Heart left ventricle (tissue), 16 donors: ENCODE measurements at regions not wholly inside any gene's neighbourhood (a gene's known extent, or its start where the extent isn't known, plus 50 kb on each side); places are given as distances from the start of the nearest gene placed in this dataset.
"Not testable (repeated sequence)": the region's sequence is repeated elsewhere in the genome, so short reads cannot be mapped to it uniquely, and the experiment has no call there.

Experiments
- ATAC-seq, 4 donors: fragments of 200-7000 bp; cut with Tn5 transposase; one replicate each; pipeline ENCODE4 v1.9.1; 2020 to 2022; ENCODE audit warnings: moderate library complexity in 4 of 4, mild to moderate bottlenecking in 3 of 4, moderate number of reproducible peaks in 1 of 4
- DNase-seq, 5 donors: peaks; one replicate each; pipeline ENCODE4 v3.0.0-alpha.2; 2020
- H3K27ac ChIP-seq, 12 donors: fragments of 200-600 bp; sonication (generic) in 4 of 12; one replicate each; pipeline versions ENCODE4 v1.5.0 to v1.8.0; 2016 to 2022; ENCODE audit warnings: mild to moderate bottlenecking in 2 of 12
- H3K27me3 ChIP-seq, 9 donors: fragments of 200-600 bp; sonication (generic) in 2 of 9; one replicate each; pipeline versions ENCODE4 v1.5.1 to v1.8.0; 2016 to 2022; ENCODE audit warnings: mild to moderate bottlenecking in 3 of 9
- H3K36me3 ChIP-seq, 9 donors: fragments of 200-600 bp; sonication (generic) in 2 of 9; one replicate each; pipeline versions ENCODE4 v1.5.0 to v1.8.0; 2018 to 2022; ENCODE audit warnings: mild to moderate bottlenecking in 2 of 9
- H3K4me1 ChIP-seq, 12 donors: fragments of 200-600 bp; sonication (generic) in 4 of 12; one replicate each; pipeline versions ENCODE4 v1.5.0 to v1.8.0; 2016 to 2022; ENCODE audit warnings: mild to moderate bottlenecking in 3 of 12
- H3K4me3 ChIP-seq, 12 donors: fragments of 200-600 bp; sonication (generic) in 4 of 12; one replicate each; pipeline versions ENCODE4 v1.5.0 to v1.8.0; 2017 to 2022; ENCODE audit warnings: mild to moderate bottlenecking in 9 of 12, moderate library complexity in 4 of 12
- H3K9me3 ChIP-seq, 12 donors: fragments of 200-600 bp; sonication (generic) in 4 of 12; one replicate each; pipeline versions ENCODE4 v1.5.0 to v1.8.0; 2016 to 2022; ENCODE audit warnings: mild to moderate bottlenecking in 1 of 12
- POLR2A ChIP-seq, 2 donors: fragments of 450-650 bp; IDR thresholded peaks; one replicate each; pipeline ENCODE4 v1.6.1; 2017; ENCODE audit warnings: antibody characterized with exemption in 2 of 2, mild to moderate bottlenecking in 2 of 2, moderate library complexity in 2 of 2
- WGBS, 4 donors: extraction: QIAGEN DNeasy Blood & Tissue Kit in 2 of 4; methylation state at CpG; one replicate each; pipeline versions ENCODE4 v1.1.5 to v1.1.7; 2013 to 2018; 5-methylcytosine and 5-hydroxymethylcytosine counted together
- intact Hi-C, 10 donors: fragments of 100-400 bp; cut with DNase I; formaldehyde crosslinking; loops; one replicate each; pipeline versions ENCODE4 v1.11.1 to v1.14.2; 2022
- TF ChIP-seq, protein P1 (sequence below), 12 donors: fragments of 200-600 bp; sonication (generic) in 4 of 12; IDR thresholded peaks; one replicate each; pipeline versions ENCODE4 v1.5.0 to v1.8.0; 2018 to 2022; ENCODE audit warnings: antibody characterized with exemption in 12 of 12, mild to moderate bottlenecking in 5 of 12
- donor health status: ischemic (EF 13 %, LVEDD 7.1; RV severe dilation, severe dysfunction).
- donor health status: healthy with polysubstance abuse.
- donor health status: DM: no; HTN: yes; CAD: no.
- donor health status: DM: no; HTN: no; CAD: no.
- donor health status: ischemic (EF 25% LVEDD 6.9; RV normal size, moderate dysfunction).
- donor health status: ischemic (EF 25% LVEDD 5.7; RV mildly dilated, moderate dysfunction).
- donor health status: healthy.
- donor health status: DM: yes; HTN: yes; CAD: no.
- donor health status: ischemic (EF 35%, LVEDD 5.7; RV mildly dilated, moderate dysfunction).
- donor health status: nonischemic (EF 11% LVEDD 7.7; RV severe dilation, severe dysfunction).
- donor health status: DM: yes; HTN: yes; CAD: no.
- donor health status: PGD.
- donor health status: ischemic (EF 29% LVEDD 5.4; RV normal size, mild dysfunction).
- donor health status: nonischemic (EF 23%, LVEDD 6.1; RV moderate dilation, normal function).

GRCh38 chrX:33969105-33969504 is 163.0 kb downstream of the FAM47A start:
- Histone ChIP-seq H3K36me3 (no peaks in the 10 kb centered on the region), H3K9me3 (no peaks in the 10 kb centered on the region), H3K27ac (no peak overlapping the region), H3K27me3 (no peaks in the 10 kb centered on the region), H3K4me3 (no peak overlapping the region), H3K4me1 (no peaks in the 10 kb centered on the region)
- intact Hi-C loops: no loop called here
- 75 to 90% methylated on average over 1 of the region's 1 CpG; no CpG with 5 or more reads in 2 of the 4 donors for WGBS, 4 donors
- no peak for DNase-seq
- no peak for TF ChIP-seq POLR2A (IDR thresholded peaks at IDR 0.05)
- TF ChIP-seq, protein P1, sequence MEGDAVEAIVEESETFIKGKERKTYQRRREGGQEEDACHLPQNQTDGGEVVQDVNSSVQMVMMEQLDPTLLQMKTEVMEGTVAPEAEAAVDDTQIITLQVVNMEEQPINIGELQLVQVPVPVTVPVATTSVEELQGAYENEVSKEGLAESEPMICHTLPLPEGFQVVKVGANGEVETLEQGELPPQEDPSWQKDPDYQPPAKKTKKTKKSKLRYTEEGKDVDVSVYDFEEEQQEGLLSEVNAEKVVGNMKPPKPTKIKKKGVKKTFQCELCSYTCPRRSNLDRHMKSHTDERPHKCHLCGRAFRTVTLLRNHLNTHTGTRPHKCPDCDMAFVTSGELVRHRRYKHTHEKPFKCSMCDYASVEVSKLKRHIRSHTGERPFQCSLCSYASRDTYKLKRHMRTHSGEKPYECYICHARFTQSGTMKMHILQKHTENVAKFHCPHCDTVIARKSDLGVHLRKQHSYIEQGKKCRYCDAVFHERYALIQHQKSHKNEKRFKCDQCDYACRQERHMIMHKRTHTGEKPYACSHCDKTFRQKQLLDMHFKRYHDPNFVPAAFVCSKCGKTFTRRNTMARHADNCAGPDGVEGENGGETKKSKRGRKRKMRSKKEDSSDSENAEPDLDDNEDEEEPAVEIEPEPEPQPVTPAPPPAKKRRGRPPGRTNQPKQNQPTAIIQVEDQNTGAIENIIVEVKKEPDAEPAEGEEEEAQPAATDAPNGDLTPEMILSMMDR (IDR thresholded peaks at IDR 0.05): no peak
- ATAC-seq: no peak

DNA sequence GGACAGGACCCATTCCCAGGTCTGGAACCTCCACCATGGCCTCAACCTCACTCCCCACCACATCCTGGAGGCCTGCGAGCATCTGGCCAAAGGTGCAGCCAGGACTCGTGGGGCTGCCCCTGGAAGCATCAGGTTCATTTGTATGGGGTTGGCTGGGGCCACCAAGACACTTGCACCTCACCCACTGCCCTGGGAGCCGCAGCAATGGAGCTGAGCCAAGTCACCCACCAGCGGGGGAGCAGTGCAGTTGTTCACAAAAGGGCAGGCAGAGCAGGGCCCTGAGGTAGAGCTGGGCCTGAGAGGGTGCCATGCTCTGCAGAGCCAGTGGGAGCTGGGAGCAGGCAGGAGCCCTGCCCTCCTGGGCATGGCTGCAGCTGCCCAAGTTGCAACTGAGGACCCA is 163.5 kb downstream of the FAM47A start:
- H3K4me1 ChIP-seq: no peaks in the 10 kb centered on the region
- H3K9me3 ChIP-seq: no peaks in the 10 kb centered on the region
- TF ChIP-seq POLR2A (IDR thresholded peaks at IDR 0.05): no peak
- TF ChIP-seq, protein P1 (IDR thresholded peaks at IDR 0.05): no peak
- intact Hi-C loops: no loop called here
- ATAC-seq (no peak), DNase-seq (no peak)
- no peaks in the 10 kb centered on the region for H3K36me3 ChIP-seq
- no peak overlapping the region for H3K4me3 ChIP-seq
- H3K27ac ChIP-seq: no peak overlapping the region
- 62 to 73% (median 70%) methylated on average over 2 to 4 of the region's 4 CpGs for WGBS, 4 donors
- H3K27me3 ChIP-seq: no peaks in the 10 kb centered on the region

DNA sequence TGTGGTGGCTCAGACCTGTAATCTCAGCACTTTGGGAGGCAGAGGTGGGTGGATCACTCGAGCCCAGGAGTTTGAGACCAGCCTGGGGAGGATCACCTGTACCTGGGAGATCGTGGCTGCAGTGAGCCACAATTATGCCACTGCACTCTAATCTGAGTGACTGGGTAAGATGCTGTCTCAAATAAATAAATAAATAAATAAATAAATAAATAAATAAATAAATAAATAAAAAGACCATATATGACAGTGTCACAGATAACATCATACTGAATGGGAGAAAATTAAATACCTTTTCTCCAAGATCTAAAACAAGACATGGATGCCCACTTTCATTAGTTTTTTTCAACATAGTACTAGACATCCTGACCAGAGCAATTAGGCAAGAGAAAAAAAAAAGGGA is 182.8 kb downstream of the FAM47A start:
- no peaks in the 10 kb centered on the region for H3K36me3 ChIP-seq
- no peak for ATAC-seq
- 31 to 68% (median 44%) methylated on average over 2 of the region's 2 CpGs for WGBS, 4 donors

DNA sequence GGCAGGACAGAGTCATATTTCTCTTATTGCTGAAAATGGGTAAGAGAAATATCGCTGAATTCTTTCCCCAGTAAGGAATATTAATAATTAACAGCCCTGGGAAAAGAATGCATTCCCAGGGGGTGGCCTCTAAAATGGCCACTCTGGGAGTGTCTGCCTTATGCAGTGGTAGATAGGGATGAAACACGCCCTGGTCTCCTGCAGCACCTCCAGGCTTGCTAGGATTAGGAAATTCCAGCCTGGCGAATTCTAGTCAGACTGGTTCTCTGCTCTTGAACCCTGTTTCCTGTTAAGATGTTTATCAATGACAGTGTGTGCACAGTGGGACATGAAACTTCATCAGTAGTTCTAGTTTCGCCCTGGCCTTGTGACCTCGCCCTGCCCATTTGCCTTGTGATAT is 205.9 kb downstream of the FAM47A start:
- WGBS, 4 donors: 77 to 92% (median 85%) methylated on average over 4 to 5 of the region's 5 CpGs

More for the DNA sequence above, 182.8 kb downstream of the FAM47A start:
- Histone ChIP-seq H3K9me3 (peaks cover 0 to 9% (median 0%) of the 10 kb centered on the region in 12 donors), H3K4me3 (no peak overlapping the region), H3K27me3 (no peaks in the 10 kb centered on the region), H3K27ac (no peak overlapping the region), H3K4me1 (no peaks in the 10 kb centered on the region)
- intact Hi-C loops: no loop called here
- no peak for TF ChIP-seq POLR2A (IDR thresholded peaks at IDR 0.05)
- TF ChIP-seq, protein P1 (IDR thresholded peaks at IDR 0.05): no peak
- DNase-seq: no peak

DNA sequence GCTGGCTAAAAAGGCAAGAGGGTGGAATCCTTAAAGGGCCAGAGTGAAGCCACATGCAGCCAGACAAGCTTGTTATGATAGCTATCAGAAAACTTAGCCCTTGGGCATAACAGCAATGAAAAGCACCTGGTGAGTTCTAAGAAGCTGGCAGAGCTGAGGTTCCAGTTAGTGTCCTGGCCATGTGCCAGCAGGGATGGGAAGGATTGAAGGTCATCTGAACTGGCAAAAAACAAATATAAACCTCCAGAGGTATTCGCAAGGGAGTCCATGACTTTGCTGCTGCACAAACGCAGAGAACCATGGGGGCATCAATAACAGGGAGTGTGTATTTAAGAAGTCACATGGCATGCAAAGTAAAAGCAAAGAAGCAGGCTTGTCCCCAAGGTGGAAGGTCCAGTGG is 208.9 kb downstream of the FAM47A start:
- H3K4me3 ChIP-seq: no peak overlapping the region
- no peaks in the 10 kb centered on the region for H3K27me3 ChIP-seq
- H3K27ac ChIP-seq: no peak overlapping the region
- no peaks in the 10 kb centered on the region for H3K4me1 ChIP-seq
- WGBS, 4 donors: 80 to 92% (median 82%) methylated on average over 2 of the region's 2 CpGs
- H3K36me3 ChIP-seq: no peaks in the 10 kb centered on the region
- H3K9me3 ChIP-seq: peaks cover 0 to 21% (median 0%) of the 10 kb centered on the region in 12 donors
- intact Hi-C loops: no loop called here
- no peak for DNase-seq
- ATAC-seq: no peak
- TF ChIP-seq, protein P1 (IDR thresholded peaks at IDR 0.05): no peak
- no peak for TF ChIP-seq POLR2A (IDR thresholded peaks at IDR 0.05)

More for the DNA sequence above, 205.9 kb downstream of the FAM47A start:
- H3K4me3 ChIP-seq, intact Hi-C loops, H3K27ac ChIP-seq, ATAC-seq, H3K36me3 ChIP-seq, DNase-seq, H3K4me1 ChIP-seq, H3K27me3 ChIP-seq: not testable (repeated sequence)
- peaks cover 0 to 21% (median 0%) of the 10 kb centered on the region in 12 donors for H3K9me3 ChIP-seq
